HG03097 (cell line): ENCODE measurements at regions not wholly inside any gene's neighbourhood (a gene's known extent, or its start where the extent isn't known, plus 50 kb on each side); places are given as distances from the start of the nearest gene placed in this dataset.
"Not testable (repeated sequence)": the region's sequence is repeated elsewhere in the genome, so short reads cannot be mapped to it uniquely, and the experiment has no call there.

Experiments
- ATAC-seq: cut with Tn5 transposase; IDR thresholded peaks from one replicate; pipeline ENCODE4 v1.9.1; 2021; ENCODE audit not compliant: unreplicated experiment, low FRiP score

GRCh38 chrX:46034868-46035267 lies 510.4 kb downstream of the ZNF674 start:
- ATAC-seq = no peak

- no peak for ATAC-seq
Measured at GRCh38 chrX:46029777-46030176, 515.4 kb downstream of the ZNF674 start.

GRCh38 chrX:46016296-46016695 lies 528.9 kb downstream of the ZNF674 start:
- ATAC-seq = no peak

- ATAC-seq = no peak
Measured at GRCh38 chrX:46015653-46016052, 529.6 kb downstream of the ZNF674 start.

DNA sequence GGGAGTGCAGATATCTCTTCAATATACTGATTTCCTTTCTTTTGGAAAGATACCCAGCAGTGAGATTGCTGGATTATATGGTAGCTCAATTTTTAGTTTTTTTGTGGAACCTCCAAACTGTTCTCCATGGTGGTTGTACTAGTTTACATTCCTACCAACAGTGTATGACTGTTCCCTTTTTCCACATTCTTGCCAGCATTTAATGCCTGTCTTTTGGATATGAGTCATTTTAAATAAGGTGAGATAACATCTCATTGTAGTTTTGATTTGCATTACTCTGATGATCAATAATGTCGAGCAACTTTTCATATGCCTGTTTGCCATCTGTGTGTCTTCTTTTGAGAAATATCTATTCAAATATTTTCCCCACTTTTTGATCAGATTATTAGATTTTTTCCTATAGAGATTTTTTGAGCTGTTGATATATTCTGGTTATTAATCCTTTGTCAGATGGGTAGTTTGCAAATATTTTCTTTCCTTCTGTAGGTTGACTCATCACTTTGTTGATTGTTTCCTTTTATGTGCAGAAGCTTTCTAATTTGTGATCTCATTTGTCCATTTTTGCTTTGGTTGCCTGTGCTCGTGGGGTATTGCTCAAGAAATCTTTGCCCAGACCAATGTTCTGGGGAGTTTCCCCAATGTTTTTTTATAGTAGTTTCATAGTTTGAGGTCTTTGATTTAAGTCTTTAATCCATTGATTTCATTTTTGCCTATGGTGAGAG lies 552.7 kb downstream of the ZNF674 start:
- no peak for ATAC-seq

- ATAC-seq = no peak
Measured at GRCh38 chrX:45986971-45987370, 558.2 kb downstream of the ZNF674 start.

DNA sequence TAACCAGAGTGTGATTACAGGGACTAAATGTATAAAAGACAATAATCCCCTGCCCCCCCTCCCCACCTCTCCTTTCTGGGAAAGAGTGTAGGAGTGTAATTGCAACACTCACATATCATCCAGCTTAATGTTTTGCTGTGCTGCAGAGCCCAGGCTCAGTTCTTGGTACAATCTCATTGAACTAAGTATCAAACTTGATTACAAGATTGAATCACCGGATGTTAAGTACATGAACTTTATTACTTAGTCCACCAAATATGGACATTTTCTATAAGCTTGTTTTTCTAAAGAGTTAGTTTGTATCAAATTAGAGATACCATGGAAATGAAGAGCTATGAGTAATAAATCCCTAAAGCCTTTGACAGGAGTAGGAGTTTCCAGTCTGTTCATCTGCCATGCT lies 559.1 kb downstream of the ZNF674 start:
- ATAC-seq = no peak

DNA sequence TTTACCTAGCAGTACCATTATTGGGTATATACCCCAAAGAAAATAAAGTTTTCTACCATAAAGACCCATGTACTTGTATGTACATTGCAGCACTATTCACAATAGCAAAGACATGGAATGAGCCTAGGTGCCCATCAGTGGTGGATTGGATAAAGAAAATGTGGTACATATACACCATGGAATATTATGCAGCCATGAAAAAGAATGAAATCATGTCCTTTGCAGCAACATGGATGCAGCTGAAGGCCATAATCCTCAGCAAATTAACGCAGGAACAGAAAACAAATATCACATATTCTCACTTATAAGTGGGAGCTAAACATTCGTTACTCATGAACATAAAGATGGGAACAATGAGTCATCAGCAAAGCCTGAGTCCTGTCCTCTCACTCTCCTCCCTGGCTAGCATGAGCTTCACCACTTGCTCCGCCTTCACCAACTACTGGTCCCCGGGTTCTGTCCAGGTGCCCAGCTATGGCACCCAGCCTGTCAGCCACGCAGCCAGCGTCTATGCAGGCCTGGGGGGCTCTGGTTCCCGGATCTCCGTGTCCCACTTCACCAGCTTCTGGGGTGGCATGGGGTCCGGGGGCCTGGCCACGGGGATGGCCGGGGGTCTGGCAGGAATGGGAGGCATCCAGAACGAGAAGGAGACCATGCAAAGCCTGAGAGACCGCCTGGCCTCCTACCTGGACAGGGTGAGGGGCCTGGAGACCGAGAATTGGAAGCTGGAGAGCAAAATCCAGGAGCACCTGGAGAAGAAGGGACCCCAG lies 562.1 kb downstream of the ZNF674 start:
- not testable (repeated sequence) for ATAC-seq

DNA sequence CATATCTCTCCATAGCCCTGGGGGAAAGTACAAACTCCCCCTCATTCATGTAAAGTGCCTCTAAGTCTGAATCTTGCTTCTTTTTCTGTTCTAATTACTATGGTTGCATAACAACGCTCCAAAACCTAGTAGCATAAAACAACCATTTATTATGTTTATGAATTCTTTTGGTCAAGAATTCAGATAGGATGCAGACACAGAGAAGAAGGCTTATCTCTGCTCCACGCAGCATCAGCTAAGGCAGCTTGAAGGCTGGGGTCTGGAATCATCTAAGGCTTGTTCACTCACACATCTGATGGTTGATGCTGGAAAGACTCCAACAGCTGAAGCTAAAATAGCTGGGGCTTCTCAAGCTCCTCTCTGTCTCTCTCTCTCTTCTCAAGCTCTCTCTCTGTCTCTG lies 564.5 kb downstream of the ZNF674 start:
- no peak for ATAC-seq

GRCh38 chrX:45975633-45976032 lies 569.6 kb downstream of the ZNF674 start:
- no peak for ATAC-seq

GRCh38 chrX:45972636-45973035 lies 572.6 kb downstream of the ZNF674 start:
- ATAC-seq = no peak

DNA sequence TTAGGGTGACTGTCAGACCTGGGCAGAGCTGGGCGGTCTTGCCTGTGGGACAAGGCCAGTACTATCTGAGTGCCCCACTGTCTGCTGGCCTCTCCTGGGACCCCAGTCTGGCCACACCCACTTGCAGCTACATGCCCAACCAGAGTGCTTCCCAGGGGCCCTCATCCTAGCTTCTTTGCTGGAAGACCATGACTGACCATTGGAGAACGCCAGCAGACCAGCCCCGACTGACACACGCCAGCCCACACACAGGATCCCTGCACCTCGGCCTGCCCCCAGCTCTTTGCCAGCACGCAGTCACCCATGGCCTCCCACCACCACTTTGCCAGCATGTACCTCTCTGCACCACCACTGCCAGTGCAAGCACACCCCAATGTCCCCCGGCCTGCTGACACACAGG lies 585.7 kb downstream of the ZNF674 start:
- ATAC-seq = no peak

DNA sequence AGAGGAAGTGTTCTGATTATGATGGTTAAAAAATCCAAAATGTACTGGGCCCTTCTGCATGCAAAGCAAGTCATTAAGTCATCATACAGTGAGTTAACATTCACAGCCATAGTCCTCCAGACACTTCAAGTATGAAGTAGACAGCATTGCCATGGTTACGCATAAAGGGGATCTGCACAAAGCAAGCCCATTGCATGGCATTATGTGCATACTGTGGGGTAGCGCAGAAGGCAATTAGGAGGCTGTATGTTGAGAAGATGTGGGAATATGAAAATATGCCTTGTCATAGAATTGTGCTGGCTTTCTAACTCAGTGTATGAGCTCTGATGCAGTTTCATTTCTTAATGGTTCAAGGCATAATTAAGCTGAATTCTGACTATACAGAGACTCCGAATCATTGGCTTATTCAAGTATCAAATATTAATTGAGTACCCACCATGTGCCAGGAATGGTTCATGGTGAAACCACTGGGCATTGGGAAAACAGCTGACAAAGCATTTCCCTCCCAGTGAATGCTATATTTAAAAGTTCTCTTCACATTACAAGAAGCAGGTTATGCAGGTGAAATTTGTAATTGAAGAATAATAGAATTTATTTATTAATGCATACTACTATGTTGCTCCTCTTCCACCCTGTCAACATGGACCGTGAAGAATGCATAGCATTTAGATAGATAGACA lies 588.9 kb downstream of the ZNF674 start:
- ATAC-seq = no peak

DNA sequence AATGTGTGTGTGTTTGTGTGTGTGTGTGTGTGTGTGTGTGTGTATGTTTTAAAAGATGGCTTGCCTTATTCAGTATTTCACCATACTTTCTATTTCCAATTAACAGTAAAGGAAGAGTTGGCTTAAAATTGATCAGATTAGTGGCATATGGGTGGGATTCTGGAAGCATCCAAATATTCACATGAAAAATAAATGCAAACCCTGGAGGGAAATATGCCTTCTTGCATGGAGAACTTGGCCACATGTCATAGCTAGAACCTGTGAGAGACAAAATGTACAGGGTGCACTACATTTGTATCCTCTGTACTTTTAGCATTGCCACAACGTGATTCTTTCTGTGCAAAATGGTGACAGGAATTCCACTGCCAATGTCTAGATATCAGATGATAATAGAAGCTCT lies 589.6 kb downstream of the ZNF674 start:
- no peak for ATAC-seq

GRCh38 chrX:45954026-45954425 lies 591.2 kb downstream of the ZNF674 start:
- no peak for ATAC-seq

DNA sequence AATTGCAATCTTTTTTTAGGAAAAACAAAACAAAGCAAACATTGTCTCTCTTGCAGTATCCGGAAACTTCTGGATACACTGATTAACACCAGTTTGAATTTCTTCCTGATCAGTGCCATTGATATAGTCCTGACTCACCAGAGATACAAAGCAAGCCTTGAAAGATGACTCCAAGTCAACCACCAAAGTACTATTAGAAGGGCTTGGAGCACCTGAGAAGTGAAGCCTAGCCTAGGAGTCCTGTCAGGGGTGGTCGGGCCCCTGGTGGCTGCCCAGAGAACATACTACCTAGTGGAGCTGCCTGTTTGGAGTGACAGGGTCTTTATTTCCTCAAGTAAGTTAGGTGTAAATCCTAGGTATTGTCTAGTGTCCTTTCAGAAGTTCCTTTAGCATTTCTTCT lies 593.2 kb downstream of the ZNF674 start:
- ATAC-seq = no peak

GRCh38 chrX:45935408-45935807 lies 609.8 kb downstream of the ZNF674 start:
- no peak for ATAC-seq

GRCh38 chrX:45912316-45912715 lies 632.9 kb downstream of the ZNF674 start:
- ATAC-seq = no peak

- no peak for ATAC-seq
Measured at GRCh38 chrX:45907786-45908185, 637.4 kb downstream of the ZNF674 start.

GRCh38 chrX:45903781-45904201 lies 641.4 kb downstream of the ZNF674 start:
- no peak for ATAC-seq

DNA sequence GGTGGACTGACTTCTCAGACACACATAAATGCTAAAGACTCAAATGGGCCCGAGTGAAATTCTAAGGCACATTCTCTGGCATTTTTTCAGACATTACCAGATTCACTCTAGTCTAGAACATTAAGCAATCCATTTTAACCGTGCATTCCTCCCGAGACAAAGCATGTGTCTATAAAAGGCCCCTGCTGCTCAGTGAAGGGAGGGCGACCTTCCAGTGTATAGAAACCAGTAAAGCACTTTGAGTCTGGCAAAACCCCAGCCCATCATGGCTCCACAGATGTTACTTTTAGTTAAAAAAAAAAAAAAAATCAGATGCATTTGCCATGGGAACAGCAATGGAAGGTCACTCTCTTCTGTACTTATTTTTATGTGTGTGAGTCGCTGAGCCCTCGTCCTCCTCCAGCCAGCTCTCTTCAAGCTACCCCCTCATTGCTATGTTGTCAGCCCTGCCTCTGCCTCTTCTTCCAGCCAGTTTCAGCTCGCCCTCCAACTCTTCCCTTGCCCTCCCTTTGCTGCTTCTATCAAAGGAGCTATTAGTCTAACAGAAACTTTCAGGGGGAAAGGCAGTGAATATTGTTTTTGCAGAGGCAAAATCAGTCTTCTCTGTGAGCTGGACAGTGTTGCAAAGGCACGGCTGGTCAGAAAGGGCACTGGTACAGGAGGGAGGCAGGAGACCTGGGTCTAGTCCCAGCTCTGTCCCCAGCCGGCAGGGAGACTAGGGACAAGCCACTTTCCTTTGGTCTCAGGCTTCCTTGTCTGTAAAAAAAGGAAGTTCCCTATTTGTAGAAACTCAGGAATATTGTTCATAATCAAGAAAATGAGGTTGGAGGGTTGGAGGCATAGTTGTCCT lies 644.2 kb downstream of the ZNF674 start:
- no peak for ATAC-seq
